CD4-positive, alpha-beta T cell treated with Interleukin-2 at 100 ng/mL for 4 hours (primary cell): ENCODE measurements at regions not wholly inside any gene's neighbourhood (a gene's known extent, or its start where the extent isn't known, plus 50 kb on each side); places are given as distances from the start of the nearest gene placed in this dataset.
A peak's percentile ranks its signal among the peaks of the same experiment; 100 is the strongest.

Experiments
- DNase-seq: peaks from one replicate; pipeline ENCODE4 v3.0.0-alpha.2; 2020; ENCODE audit warnings: low spot score

DNA sequence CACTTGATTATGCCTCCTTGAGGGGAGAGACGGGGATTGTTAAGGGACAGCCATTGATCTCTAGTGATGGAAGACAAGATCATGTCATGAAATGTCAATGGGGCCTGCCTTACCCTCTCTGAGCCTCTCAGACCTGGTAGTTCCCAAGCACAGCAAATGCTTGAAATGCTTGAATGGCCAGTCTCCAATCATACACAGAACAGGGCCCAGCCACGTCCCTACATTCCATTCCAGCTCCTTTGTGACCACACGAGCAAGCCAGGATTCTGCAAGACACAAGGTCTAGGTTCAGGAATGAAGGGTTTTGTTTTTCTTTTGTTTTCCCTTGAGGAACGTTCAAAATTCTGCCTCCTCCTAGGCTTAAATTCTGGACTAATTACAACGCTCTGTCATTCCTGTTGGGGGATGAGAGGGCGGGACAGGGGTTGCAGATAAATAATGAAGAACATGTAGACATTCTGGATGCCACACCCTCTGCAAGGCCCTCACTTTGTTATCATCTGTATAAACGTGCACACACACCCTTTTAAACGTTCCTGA lies 98.1 kb upstream of the YPEL5 start:
- no peak for DNase-seq

DNA sequence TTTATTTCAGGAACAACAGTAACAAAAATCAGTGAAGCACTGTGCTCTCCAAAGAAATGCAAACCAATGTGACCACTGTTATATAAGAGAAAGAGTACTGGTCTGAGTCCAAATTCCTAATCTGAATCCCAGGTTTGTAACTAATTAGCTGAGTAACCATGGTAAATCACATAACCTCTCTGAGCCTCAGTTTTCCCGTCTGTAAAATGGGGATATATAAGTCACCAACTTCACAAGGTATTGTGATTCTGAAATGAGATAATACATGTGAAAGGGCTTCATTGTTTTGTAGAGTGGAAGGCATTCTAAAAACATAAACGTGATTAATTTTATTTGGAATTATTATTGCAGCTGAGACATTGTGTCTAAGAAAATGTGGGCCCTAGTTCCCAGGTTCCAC lies 91.3 kb upstream of the YPEL5 start:
- DNase-seq = no peak

DNA sequence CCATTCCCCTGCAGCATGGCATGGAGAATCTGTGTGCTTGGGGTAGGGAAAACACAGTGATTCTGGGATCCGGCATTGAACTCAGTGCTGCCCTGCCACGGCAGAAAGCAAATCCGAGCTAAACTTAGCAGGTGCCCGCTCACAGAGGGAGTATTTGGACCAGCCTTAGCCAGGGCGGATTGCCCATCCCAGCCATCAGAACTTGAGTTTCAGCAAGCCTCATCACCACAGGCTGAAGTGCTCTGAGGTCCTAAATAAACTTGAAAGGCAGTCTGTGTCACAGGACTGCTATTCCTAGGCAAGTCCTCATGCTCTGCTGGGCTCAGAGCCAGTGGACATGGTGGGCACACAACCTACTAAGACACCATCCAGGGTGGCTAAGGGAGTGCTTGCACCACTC lies 86.2 kb upstream of the YPEL5 start:
- no peak for DNase-seq

DNA sequence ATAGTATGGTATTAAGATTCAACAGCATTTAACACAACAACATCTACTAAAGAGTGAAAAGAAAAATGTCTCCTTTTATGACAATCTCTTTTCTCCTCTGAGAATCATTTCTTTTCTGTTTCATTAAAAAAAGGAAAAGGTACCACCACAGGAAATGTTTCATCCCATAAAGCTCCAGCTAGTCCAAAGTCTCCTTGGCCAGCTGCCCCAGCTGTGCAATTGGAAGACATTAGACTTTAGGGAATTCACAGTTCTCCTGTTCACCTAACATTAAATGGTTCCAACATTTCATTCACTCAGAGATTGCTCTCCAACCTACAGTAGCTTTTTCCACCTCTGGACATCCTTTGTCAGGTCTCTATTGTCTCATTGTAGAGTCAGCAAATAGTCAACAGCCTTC lies 78.7 kb upstream of the YPEL5 start:
- DNase-seq = no peak

DNA sequence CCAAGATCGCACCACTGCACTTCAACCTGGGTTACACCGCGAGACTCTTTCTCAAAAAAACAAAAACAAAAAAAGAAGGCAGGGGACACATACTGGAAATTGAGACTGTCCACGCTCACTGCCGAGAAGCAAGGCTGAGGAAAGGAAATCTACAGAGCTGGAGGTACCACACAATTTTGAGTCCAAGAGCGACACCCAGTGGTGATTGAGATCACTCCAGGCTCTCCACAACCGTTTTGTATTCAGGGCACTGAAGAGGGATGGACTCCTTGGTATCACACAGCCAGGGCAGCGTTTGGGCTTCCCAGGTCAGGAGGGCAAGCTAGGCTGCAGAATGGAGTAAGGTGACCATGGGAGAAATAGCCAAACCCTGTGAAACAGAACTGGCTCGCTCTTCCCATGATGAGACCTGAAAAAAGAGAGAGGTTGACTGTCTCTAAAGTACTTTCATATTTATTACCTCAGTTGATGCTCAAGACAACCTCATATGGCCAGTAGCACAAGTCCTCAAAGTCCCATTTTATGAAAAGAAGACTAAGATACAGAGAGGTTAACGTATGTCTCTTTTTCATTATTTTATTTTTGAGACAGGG lies 74.5 kb upstream of the YPEL5 start:
- peak; percentile 47 for DNase-seq

DNA sequence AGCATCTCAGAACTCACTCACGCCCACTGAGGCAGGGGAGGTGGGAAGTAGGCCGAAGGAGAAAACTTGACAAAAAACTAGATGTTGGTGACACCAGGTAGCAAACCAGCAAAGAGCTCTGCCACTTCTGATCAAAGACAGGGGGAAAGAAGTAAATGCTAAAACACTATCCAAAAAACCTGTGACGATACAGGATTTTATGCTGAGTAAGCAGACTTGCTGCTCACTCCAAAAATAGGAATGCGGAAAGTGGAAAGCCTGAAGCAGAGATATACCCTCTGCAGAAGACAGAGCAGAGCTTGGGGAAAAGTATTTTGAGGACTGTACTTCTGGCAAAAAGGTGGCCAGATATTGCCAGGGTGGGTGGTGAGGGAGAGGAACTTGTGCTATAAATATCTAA lies 73.3 kb upstream of the YPEL5 start:
- DNase-seq = no peak

DNA sequence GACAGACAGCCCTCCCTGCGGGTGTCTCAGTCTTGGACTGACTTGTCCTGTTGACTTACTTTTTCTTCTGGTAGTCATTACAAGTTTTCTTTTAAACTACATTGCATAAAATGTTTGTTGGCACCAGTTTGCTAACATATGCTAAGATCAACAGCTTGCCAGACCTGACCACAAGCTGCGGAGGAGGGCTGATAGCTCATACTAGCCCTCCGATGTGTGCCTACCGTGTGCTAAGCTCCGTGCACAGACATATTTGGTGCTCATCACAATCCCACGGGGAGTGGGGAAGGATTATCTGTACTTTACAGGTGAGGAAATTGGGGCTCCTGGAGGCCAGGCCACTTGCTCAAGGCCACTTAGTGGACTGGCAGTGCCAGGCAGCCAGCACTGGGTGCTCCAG lies 72.8 kb upstream of the YPEL5 start:
- DNase-seq = no peak

DNA sequence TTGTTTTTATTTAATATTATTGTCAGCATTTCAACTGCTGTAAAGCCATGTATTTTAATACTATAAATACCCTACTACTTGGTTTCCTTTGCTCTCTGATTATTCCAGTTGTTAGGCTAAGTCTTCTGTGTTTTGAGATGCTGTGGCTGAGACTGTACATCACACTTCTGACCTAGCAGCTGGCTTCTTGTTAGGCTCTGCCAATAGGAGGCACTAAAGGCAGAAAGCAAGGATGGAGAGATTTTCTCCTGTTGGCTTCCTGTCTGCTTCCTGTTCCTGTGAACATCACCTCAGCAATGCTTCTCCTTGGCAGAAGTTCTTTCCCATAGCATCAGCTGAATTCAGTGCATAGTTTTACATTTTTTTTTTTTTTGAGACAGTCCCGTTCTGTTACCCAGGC lies 68.3 kb upstream of the YPEL5 start:
- DNase-seq = no peak

DNA sequence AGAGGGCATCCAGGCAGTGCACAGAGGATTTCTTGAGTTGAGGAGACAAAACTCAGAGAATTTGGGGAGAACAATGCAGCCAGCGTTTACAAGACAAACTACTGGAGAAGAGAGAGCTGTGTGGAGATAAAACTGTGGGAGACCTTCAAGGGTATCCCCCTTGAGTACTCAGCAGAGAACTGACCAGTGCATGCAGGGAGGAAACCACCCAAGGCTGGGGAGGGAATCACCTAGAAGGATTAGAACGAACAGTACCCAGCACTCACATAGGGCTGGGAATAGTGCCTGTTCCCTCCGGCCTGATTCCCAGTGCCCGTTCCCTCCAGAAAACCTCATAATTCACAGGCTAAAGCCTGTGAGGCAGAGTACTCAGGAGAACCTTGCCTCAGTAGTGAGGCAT lies 61.9 kb upstream of the YPEL5 start:
- DNase-seq = no peak

DNA sequence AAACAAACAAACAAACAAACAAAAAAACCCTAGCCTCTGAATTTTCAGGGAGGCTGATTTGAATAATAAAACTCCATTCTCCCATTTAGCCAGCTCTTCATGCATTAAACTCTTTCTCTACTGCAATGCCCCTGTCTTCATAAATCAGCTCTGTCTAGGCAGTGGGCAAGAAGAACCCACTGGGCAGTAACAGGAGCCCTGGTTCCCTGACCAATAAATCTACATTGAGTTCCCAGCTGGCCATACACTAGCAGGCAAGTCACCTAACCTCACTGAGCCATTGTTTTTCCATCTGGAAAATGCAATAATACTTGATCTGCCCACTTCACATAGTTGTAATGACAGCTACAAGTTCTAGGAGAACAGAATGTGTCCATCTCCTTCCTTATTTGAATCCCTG lies 57.6 kb upstream of the YPEL5 start:
- no peak for DNase-seq

DNA sequence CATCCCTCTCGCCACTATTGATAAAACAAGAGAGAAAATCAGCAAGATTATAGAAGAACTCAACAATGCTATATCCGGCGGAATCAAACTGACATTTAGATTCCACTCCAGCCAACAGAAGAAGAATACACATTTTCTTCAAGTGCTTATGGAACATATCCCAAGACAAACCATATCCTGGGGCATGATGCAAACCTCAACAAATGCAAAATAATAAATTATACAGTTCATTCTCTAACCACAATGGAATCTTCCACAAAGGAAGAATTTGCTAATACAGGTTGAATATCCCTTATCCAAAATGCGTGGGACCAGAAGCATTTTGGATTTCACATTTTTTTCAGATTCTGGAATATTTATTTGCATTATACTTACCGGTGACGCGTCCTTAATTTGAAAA lies 51.4 kb upstream of the YPEL5 start:
- no peak for DNase-seq

DNA sequence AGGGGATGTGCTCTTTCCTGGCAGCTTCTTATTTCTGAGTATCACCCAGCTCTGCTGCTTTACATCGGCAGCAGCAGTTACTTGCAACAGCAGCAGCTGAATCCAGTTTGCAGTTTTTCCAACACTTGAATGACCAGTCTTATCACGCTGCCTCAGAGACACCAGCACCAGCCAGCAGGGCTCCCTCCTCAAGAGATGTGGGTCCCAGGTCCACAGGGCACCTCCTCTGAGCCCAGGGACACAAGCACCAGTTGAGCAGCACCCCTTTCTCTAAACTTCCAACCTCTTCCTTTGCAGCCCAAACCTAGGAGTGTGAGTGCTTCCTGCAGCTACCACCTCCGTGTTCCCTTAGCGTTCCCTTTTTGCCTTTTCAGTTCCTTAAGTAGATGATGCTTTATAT lies 50.4 kb upstream of the YPEL5 start:
- no peak for DNase-seq
